ENCODE measurements at regions not wholly inside any gene's neighbourhood (a gene's known extent, or its start where the extent isn't known, plus 50 kb on each side); places are given as distances from the start of the nearest gene placed in this dataset.

DNA sequence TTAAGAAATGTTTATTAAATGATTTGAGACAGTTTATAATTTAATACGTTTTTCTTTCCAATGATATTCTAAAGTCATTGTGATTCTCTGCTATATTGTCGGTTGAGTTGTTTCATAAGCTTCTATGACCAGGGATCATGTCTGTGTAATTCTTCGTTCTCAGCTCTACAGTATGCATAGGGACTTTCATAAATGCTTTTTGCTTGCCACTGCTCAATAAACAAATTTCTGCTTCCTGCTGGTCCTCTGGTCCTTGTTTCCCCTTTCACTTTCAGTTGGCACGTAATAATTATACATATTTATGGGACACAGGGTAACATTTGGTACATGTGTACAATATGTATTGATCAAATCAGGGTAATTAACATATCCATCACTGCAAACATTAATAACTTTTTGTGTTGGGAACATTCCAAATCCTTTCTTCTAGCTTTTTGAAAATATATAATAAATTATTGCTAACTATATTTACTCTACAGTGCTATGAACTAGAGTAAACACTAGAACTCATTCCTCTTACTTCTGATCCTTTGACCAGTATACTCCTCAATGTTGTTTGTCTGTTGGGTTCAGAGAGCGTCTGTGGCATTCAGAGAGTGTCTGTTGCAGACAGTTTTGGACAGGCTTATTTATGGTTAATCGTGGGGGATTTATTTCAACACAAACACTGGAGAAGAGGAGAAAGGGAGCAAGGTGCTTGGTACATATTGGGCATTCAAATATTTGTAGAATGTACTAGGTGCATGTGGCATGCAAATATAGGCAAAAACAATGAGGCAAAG, 68.3 kb upstream of the SPANXB1 start:
- Histone ChIP-seq H3K4me3 (no peak overlapping the region), H3K27me3 (peaks cover 3% of the 10 kb centered on the region), H3K27ac (no peak overlapping the region), H3K9me3 (replicated peaks in 1 of 3) (no peaks in the 10 kb centered on the region), H3K4me1 (replicated peaks in 1 of 2) (no peaks in the 10 kb centered on the region), H3K36me3 (replicated peaks in 1 of 2) (no peaks in the 10 kb centered on the region)
- intact Hi-C loops (cut with DNase I), result no loop called here
- 61 to 68% (median 64%) methylated on average over 6 of the region's 6 CpGs for WGBS, 4 donors
- TF ChIP-seq POLR2A (IDR thresholded peaks at IDR 0.05), result no peak
- TF ChIP-seq, protein P1, sequence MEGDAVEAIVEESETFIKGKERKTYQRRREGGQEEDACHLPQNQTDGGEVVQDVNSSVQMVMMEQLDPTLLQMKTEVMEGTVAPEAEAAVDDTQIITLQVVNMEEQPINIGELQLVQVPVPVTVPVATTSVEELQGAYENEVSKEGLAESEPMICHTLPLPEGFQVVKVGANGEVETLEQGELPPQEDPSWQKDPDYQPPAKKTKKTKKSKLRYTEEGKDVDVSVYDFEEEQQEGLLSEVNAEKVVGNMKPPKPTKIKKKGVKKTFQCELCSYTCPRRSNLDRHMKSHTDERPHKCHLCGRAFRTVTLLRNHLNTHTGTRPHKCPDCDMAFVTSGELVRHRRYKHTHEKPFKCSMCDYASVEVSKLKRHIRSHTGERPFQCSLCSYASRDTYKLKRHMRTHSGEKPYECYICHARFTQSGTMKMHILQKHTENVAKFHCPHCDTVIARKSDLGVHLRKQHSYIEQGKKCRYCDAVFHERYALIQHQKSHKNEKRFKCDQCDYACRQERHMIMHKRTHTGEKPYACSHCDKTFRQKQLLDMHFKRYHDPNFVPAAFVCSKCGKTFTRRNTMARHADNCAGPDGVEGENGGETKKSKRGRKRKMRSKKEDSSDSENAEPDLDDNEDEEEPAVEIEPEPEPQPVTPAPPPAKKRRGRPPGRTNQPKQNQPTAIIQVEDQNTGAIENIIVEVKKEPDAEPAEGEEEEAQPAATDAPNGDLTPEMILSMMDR (IDR thresholded peaks at IDR 0.05), result no peak
- no peak for DNase-seq

DNA sequence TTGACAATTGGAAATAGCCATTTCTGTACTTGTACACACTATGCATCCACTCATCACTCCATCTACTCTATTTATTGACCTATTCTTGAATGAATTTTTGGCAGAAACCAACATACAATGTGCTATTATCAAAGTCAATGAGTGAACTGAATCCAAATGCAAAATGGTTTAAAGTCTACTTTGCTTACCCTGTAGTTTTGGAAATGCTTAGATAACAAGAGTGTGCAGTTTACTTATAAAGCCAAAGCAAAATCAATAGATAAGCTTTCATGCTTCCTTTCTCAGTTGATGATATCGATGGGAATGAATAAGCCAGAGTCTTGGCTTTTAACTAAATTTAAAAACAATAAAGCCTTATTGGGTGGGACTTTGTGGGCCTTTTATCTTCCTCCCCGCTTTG, 58.9 kb upstream of the SPANXB1 start:
- H3K4me3 ChIP-seq, result no peak overlapping the region
- no peak for DNase-seq
- H3K4me1 ChIP-seq (replicated peaks in 1 of 2), result no peaks in the 10 kb centered on the region
- H3K27me3 ChIP-seq, result no peaks in the 10 kb centered on the region
- H3K27ac ChIP-seq, result no peak overlapping the region
- no peaks in the 10 kb centered on the region for H3K9me3 ChIP-seq (replicated peaks in 1 of 3)
- no peak for TF ChIP-seq POLR2A (IDR thresholded peaks at IDR 0.05)
- TF ChIP-seq, protein P1 (IDR thresholded peaks at IDR 0.05), result no peak
- H3K36me3 ChIP-seq (replicated peaks in 1 of 2), result no peaks in the 10 kb centered on the region
- 67 to 85% (median 81%) methylated on average over 2 of the region's 2 CpGs for WGBS, 4 donors
- intact Hi-C loops (cut with DNase I), result no loop called here

DNA sequence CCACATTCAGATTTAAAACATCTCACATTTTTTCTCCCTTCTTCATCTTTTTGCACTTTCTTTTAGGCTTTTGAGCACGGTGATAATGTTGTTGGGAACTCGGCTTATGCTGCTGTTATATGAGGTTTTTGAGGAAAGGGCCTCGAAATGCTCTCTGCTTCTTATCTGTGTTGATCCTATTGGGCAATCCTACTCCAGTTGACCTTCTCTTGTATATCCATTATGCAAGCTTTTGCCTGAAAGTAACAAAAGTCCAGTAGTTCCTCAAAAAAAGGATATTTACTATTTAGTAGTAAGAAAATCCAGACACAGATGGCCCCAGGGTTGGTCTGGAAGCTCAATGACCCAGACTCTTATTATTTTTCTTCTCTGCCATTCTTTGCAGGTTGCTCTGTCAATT, 57.7 kb upstream of the SPANXB1 start:
- TF ChIP-seq, protein P1 (IDR thresholded peaks at IDR 0.05), result no peak
- no peak for TF ChIP-seq POLR2A (IDR thresholded peaks at IDR 0.05)
- intact Hi-C loops (cut with DNase I), result no loop called here
- Histone ChIP-seq H3K9me3 (replicated peaks in 1 of 3) (no peaks in the 10 kb centered on the region), H3K4me1 (replicated peaks in 1 of 2) (no peaks in the 10 kb centered on the region), H3K36me3 (replicated peaks in 1 of 2) (no peaks in the 10 kb centered on the region), H3K4me3 (no peak overlapping the region), H3K27ac (no peak overlapping the region), H3K27me3 (no peaks in the 10 kb centered on the region)
- 61 to 76% (median 69%) methylated on average over 3 of the region's 3 CpGs for WGBS, 4 donors
- DNase-seq, result no peak

DNA sequence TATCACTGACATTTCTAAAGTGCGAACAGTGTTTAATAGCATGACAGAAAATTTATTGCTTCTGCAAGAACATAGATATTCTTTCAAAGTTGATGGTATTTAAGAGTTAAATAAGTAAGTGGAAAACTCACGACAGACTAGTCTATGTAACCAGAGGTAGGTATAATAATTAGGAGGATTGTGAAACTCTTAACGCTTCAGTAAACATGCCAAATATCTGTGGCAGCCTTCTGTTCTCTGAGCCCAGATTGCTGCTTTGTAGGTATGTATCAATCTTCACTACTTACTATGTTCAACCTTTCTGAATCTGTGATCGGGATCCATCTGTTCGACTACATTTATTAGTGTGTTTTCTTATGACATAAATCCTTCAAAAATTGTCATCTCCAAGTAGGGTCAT, 53.6 kb upstream of the SPANXB1 start:
- intact Hi-C loops (cut with DNase I), result no loop called here
- no peak for DNase-seq

More for the DNA sequence above, 53.6 kb upstream of the SPANXB1 start:
- H3K27ac ChIP-seq, result no peak overlapping the region
- H3K27me3 ChIP-seq, result no peaks in the 10 kb centered on the region
- TF ChIP-seq, protein P1 (IDR thresholded peaks at IDR 0.05), result no peak
- TF ChIP-seq POLR2A (IDR thresholded peaks at IDR 0.05), result no peak
- WGBS, 4 donors, result 68 to 81% (median 72%) methylated on average over 5 of the region's 5 CpGs
- no peaks in the 10 kb centered on the region for H3K36me3 ChIP-seq (replicated peaks in 1 of 2)
- no peaks in the 10 kb centered on the region for H3K9me3 ChIP-seq (replicated peaks in 1 of 3)
- H3K4me3 ChIP-seq, result no peak overlapping the region
- no peaks in the 10 kb centered on the region for H3K4me1 ChIP-seq (replicated peaks in 1 of 2)
